Caco-2 (cell line): ENCODE measurements at regions not wholly inside any gene's neighbourhood (a gene's known extent, or its start where the extent isn't known, plus 50 kb on each side); places are given as distances from the start of the nearest gene placed in this dataset.

Experiments used
- BruUV-seq: library from RNA; stranded (reverse); fragments of 400-500 nt; replicated peaks from 2 replicates; lab custom pipeline; 2021; lab: Mats Ljungman, UMichigan
- CTCF ChIA-PET: fragments of 300-600 bp; sonication (Branson Sonifier 250); formaldehyde crosslinking; loops from one replicate; lab custom pipeline; 2022; ENCODE audit warnings: antibody characterized with exemption; lab: Charles Lee
- POLR2A ChIA-PET: fragments of 300-600 bp; sonication (Branson Sonifier 250); formaldehyde crosslinking; loops from one replicate; lab custom pipeline; 2022; ENCODE audit warnings: antibody characterized with exemption; lab: Charles Lee
- DNase-seq, 2 experiments: peaks; one replicate each; pipeline versions ENCODE4 v3.0.0 to v3.0.0-alpha.2; 2020 to 2022
- H3K27me3 ChIP-seq: replicated peaks from 2 replicates; pipeline ENCODE4 v1.6.0; 2011; ENCODE audit warnings: low read length; ENCODE audit not compliant: control insufficient read depth, insufficient read depth
- H3K36me3 ChIP-seq: 2 replicates; pipeline ENCODE4 v1.5.1; 2011; ENCODE audit warnings: low read length; ENCODE audit not compliant: control insufficient read depth, insufficient read depth
- H3K4me1 ChIP-seq: fragments of 250-450 bp; sonication (Bioruptor Pico); 2 replicates; pipeline ENCODE4 v1.5.1; 2020; ENCODE audit warnings: mild to moderate bottlenecking
- H3K4me3 ChIP-seq: 2 replicates; pipeline ENCODE4 v1.5.1; 2011; ENCODE audit warnings: low read depth, mild to moderate bottlenecking, control low read depth, low read length
- H3K9me3 ChIP-seq: fragments of 250-450 bp; sonication (Bioruptor Pico); 2 replicates; pipeline ENCODE4 v1.5.1; 2020; ENCODE audit warnings: mild to moderate bottlenecking, moderate library complexity
- H3K27ac Mint-ChIP-seq: one replicate; pipeline ENCODE4 v1.8.0; 2022; ENCODE audit warnings: mixed read lengths; ENCODE audit not compliant: unreplicated experiment
- H3K27me3 Mint-ChIP-seq: one replicate; pipeline ENCODE4 v1.8.0; 2022; ENCODE audit warnings: mixed read lengths; ENCODE audit not compliant: insufficient read depth, unreplicated experiment
- H3K36me3 Mint-ChIP-seq: one replicate; pipeline ENCODE4 v1.8.0; 2022; ENCODE audit warnings: mild to moderate bottlenecking, mixed read lengths; ENCODE audit not compliant: insufficient read depth, unreplicated experiment
- H3K4me1 Mint-ChIP-seq: one replicate; pipeline ENCODE4 v1.8.0; 2022; ENCODE audit warnings: low read depth, mixed read lengths; ENCODE audit not compliant: unreplicated experiment
- H3K4me3 Mint-ChIP-seq: one replicate; pipeline ENCODE4 v1.8.0; 2022; ENCODE audit warnings: mild to moderate bottlenecking, moderate library complexity, mixed read lengths; ENCODE audit not compliant: unreplicated experiment
- H3K9me3 Mint-ChIP-seq: one replicate; pipeline ENCODE4 v1.8.0; 2022; ENCODE audit warnings: mixed read lengths; ENCODE audit not compliant: unreplicated experiment
- CTCF ChIP-seq, 2 experiments: fragments of 200-600 bp in 1 of 2; IDR thresholded peaks; 1 replicate in 1 of 2; 2 replicates in 1 of 2; pipeline versions ENCODE4 v1.5.1 to v1.8.0; 2011 to 2022; ENCODE audit warnings: antibody characterized with exemption in 1 of 2, control low read depth in 1 of 2, inconsistent platforms in 1 of 2, low read depth in 1 of 2, low read length in 1 of 2, mild to moderate bottlenecking in 1 of 2, moderate library complexity in 1 of 2; ENCODE audit not compliant: insufficient read depth in 1 of 2, severe bottlenecking in 1 of 2, unreplicated experiment in 1 of 2
- intact Hi-C: fragments of 100-400 bp; cut with micrococcal nuclease; formaldehyde crosslinking; loops from one replicate; pipeline ENCODE4 v1.10.0; 2022; ENCODE audit not compliant: unreplicated experiment

- Mint-ChIP-seq H3K9me3 (no peaks in the 10 kb centered on the region), H3K27me3 (peaks cover 24% of the 10 kb centered on the region), H3K4me1 (no peaks in the 10 kb centered on the region), H3K36me3 (no peaks in the 10 kb centered on the region), H3K4me3 (no peak overlapping the region), H3K27ac (no peak overlapping the region)
- Histone ChIP-seq H3K4me1 (no peaks in the 10 kb centered on the region), H3K27me3 (no peaks in the 10 kb centered on the region), H3K36me3 (no peaks in the 10 kb centered on the region), H3K9me3 (no peaks in the 10 kb centered on the region), H3K4me3 (no peak overlapping the region)
- no peak for DNase-seq
- POLR2A ChIA-PET: no interaction called here
- CTCF ChIA-PET: no interaction called here
- no peak for TF ChIP-seq CTCF (IDR thresholded peaks at IDR 0.05; ENCODE audit: insufficient read depth in 1 of 2, low read depth in 1 of 2, low read length in 1 of 2, severe bottlenecking in 1 of 2, unreplicated experiment in 1 of 2)
- no TSS peak for BruUV-seq
- intact Hi-C loops: no loop called here
Observed at GRCh38 chr7:25658375-25658774, 430.1 kb upstream of the NPVF start.

- no peaks in the 10 kb centered on the region for H3K27me3 ChIP-seq
- CTCF ChIA-PET: no interaction called here
Observed at GRCh38 chr7:25659841-25660240, 431.6 kb upstream of the NPVF start.

GRCh38 chr7:25662841-25663800, 434.8 kb upstream of the NPVF start:
- no peak overlapping the region for H3K4me3 Mint-ChIP-seq
- no peak for TF ChIP-seq CTCF (IDR thresholded peaks at IDR 0.05; ENCODE audit: insufficient read depth in 1 of 2, low read depth in 1 of 2, low read length in 1 of 2, severe bottlenecking in 1 of 2, unreplicated experiment in 1 of 2)
- H3K36me3 Mint-ChIP-seq: no peaks in the 10 kb centered on the region
- H3K9me3 Mint-ChIP-seq: no peaks in the 10 kb centered on the region
- no peaks in the 10 kb centered on the region for H3K4me1 Mint-ChIP-seq
- no TSS peak for BruUV-seq
- H3K27ac Mint-ChIP-seq: no peak overlapping the region
- Histone ChIP-seq H3K9me3 (no peaks in the 10 kb centered on the region), H3K27me3 (no peaks in the 10 kb centered on the region), H3K36me3 (no peaks in the 10 kb centered on the region), H3K4me1 (no peaks in the 10 kb centered on the region), H3K4me3 (no peak overlapping the region)
- POLR2A ChIA-PET: no interaction called here
- intact Hi-C loops: loop anchor here (10.0 kb wide), 1 partner anchor 182 kb away; no protein-coding TSS in a partner anchor
- CTCF ChIA-PET: no interaction called here
- DNase-seq: no peak
- H3K27me3 Mint-ChIP-seq: peaks cover 29% of the 10 kb centered on the region

More at GRCh38 chr7:25659841-25660240, 431.6 kb upstream of the NPVF start:
- Mint-ChIP-seq H3K4me3 (no peak overlapping the region), H3K9me3 (no peaks in the 10 kb centered on the region), H3K36me3 (no peaks in the 10 kb centered on the region), H3K27me3 (peaks cover 31% of the 10 kb centered on the region), H3K4me1 (no peaks in the 10 kb centered on the region), H3K27ac (no peak overlapping the region)
- Histone ChIP-seq H3K9me3 (no peaks in the 10 kb centered on the region), H3K4me3 (no peak overlapping the region), H3K4me1 (no peaks in the 10 kb centered on the region), H3K36me3 (no peaks in the 10 kb centered on the region)
- DNase-seq: no peak
- intact Hi-C loops: loop anchor here (10.0 kb wide), 1 partner anchor 185 kb away; no protein-coding TSS in a partner anchor
- TF ChIP-seq CTCF (IDR thresholded peaks at IDR 0.05; ENCODE audit: insufficient read depth in 1 of 2, low read depth in 1 of 2, low read length in 1 of 2, severe bottlenecking in 1 of 2, unreplicated experiment in 1 of 2): no peak
- POLR2A ChIA-PET: no interaction called here
- no TSS peak for BruUV-seq
